ENCODE measurements at regions not wholly inside any gene's neighbourhood (a gene's known extent, or its start where the extent isn't known, plus 50 kb on each side); places are given as distances from the start of the nearest gene placed in this dataset.

DNA sequence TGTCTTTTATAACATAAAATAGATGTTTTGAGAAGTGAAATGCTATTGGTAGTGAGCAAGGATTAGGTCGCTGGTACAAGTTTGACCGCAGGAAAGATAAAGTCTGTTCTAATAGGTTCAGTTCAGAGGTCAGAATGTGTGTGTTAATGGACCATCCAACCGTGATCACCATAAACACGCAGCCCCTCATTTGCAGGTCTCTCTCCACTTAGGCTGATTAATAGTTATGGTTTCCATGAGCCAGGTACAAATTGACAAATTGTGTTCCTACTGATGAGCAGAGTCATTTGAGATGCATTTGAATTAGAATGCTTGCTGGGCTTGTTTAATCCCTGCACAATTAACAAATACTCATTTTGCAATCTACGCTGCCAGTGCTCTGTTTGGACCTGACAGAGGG, 318.1 kb upstream of the GOT2 start:
- TF ChIP-seq CTCF (IDR thresholded peaks at IDR 0.05) (no peak), POLR2AphosphoS5 (IDR thresholded peaks at IDR 0.05) (no peak), POLR2A (IDR thresholded peaks at IDR 0.05) (no peak)
